Epithelial cell of proximal tubule (primary cell): ENCODE measurements at regions not wholly inside any gene's neighbourhood (a gene's known extent, or its start where the extent isn't known, plus 50 kb on each side); places are given as distances from the start of the nearest gene placed in this dataset.
A peak's percentile ranks its signal among the peaks of the same experiment; 100 is the strongest.
"Not testable (repeated sequence)": the region's sequence is repeated elsewhere in the genome, so short reads cannot be mapped to it uniquely, and the experiment has no call there.

Experiments used
- DNase-seq: peaks from one replicate; pipeline ENCODE4 v3.0.0-alpha.2; 2011; ENCODE audit warnings: low read depth
- H3K4me3 ChIP-seq: 2 replicates; pipeline ENCODE4 v1.5.1; 2011; ENCODE audit warnings: low read depth, mild to moderate bottlenecking, low read length
- CTCF ChIP-seq: conservative IDR thresholded peaks from 2 replicates; pipeline ENCODE4 v1.5.1; 2012; ENCODE audit warnings: low read depth, mild to moderate bottlenecking, low read length

DNA sequence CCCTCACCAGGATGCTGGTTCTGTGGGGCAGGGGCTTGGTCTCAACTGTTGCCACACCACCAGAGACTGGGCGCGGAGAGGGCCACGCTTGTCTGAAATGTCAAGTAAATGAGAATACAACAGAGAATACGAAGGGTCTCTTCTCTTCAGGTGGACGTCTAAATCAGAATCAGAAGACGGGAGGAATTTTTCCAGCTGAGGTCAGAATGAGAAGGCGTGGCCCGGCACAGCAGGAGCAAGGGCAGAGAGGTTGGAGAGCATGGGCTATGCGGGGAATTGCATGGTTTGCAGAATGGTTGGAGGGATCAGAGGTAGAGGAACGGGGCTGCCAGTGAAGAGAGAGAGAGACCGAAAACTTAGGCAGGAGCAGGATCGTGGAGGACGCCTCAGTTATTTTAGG is 337.9 kb downstream of the QKI start:
- no peak for TF ChIP-seq CTCF
- DNase-seq, result no peak
- H3K4me3 ChIP-seq, result no peak overlapping the region

DNA sequence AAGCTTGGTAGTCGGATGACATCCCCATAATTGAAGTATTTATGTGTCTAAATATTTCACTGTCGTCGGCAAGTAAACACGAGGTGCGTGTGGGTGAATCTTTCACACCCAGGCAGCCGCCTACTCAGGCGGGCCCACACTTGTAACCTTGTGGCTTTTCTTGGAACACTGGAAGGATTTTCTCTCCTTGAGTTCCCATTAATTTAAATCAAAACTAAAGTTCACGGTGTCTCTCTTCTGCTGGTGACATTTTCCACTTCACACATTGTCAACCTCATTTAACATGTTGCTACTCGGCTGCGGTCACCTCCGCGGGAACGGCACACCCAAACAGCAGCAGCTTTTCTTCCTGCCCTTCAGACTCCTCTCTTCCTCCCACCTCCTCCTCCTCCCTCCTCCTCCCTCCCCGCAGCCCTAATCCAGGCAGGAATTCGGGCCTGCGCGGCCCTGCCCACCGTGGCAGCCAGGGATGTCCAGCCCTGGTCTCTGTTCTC is 336.6 kb downstream of the QKI start:
- no peak overlapping the region for H3K4me3 ChIP-seq
- TF ChIP-seq CTCF, result no peak
- DNase-seq, result no peak

DNA sequence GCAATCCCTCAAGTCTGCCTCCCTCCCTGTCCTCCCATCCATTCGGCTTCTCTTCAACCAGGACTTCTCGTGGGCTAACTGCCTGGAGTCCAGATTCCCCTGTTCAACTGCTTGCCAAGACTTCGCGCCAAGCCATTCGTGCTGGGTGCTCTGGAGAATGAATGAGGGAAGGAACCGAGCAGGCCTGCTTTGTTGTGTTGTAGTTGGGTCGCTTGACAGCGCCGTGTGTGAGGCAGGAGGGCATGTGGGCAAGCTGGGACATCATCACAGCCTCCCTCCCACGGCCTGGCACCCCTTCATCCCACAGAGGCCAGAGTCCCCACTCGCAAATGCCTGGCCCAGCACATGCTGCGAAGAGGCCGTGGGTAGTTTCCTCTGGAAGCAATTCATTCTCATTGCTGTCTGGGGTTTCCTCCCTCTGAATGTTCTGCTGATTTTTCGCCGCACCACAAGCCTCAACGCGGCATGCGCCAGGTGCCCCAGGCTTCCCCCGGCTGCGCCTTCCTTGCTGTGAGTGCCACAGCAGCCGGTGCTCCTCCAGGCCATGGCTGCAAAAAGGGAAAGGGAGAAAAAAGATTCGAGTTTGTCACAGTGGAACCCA is 336.0 kb downstream of the QKI start:
- no peak overlapping the region for H3K4me3 ChIP-seq

DNA sequence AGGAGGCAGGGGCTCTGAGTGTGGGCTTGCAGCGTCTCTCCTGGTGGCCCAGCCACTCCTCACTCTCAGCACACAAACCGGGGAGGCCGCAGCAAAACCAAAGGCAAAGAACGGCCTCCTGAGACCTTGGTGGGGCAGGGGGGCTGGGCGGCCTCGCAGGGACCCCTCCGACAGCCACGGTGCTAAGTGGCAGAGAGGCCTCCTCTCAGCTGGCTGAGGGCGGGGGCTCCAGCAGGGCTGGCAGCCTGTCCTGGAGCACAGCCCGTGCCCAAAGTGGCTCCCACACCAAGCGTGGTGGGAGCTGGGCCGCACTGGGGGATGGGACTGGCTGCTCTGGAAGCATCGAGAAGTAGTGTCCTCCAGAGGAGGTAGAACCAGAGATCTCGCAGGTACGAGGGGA is 334.4 kb downstream of the QKI start:
- DNase-seq, result no peak

More for the DNA sequence above, 336.0 kb downstream of the QKI start:
- no peak for TF ChIP-seq CTCF
- DNase-seq, result no peak

GRCh38 chr6:163748036-163748435 is 333.5 kb downstream of the QKI start:
- no peak for DNase-seq
- no peak for TF ChIP-seq CTCF
- H3K4me3 ChIP-seq, result no peak overlapping the region

More for the DNA sequence above, 334.4 kb downstream of the QKI start:
- no peak for TF ChIP-seq CTCF
- H3K4me3 ChIP-seq, result no peak overlapping the region

GRCh38 chr6:163747058-163747457 is 332.5 kb downstream of the QKI start:
- DNase-seq, result not testable (repeated sequence)

GRCh38 chr6:163745536-163746400 is 331.2 kb downstream of the QKI start:
- peak; percentile 91 for DNase-seq
- TF ChIP-seq CTCF, result no peak
- no peak overlapping the region for H3K4me3 ChIP-seq

More at GRCh38 chr6:163747058-163747457, 332.5 kb downstream of the QKI start:
- not testable (repeated sequence) for H3K4me3 ChIP-seq
